ENCODE measurements at regions not wholly inside any gene's neighbourhood (a gene's known extent, or its start where the extent isn't known, plus 50 kb on each side); places are given as distances from the start of the nearest gene placed in this dataset.

DNA sequence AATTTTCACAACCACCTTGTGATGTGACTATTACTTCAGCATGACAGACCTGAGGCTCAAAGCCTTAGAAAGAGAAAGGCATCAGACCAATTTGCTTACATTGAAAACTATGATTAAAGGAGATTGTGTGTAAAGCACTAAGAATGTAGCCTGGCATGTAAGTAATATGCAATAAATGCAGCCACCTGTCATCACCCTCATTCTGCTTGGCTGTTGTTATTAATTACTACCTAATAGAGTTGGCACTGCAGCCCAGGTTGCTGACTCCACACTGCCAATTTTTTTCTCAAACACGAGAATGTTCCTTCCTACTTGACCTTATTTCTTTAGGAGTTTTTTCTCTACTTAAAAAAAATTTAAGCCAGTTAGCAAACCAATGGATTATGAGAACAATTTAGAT lies 61.2 kb upstream of the NPVF start:
- no peak overlapping the region for H3K4me3 ChIP-seq (ENCODE audit: insufficient read depth, low read depth, low read length)
- Mint-ChIP-seq H3K4me1 (ENCODE audit: low read depth, unreplicated experiment) (no peaks in the 10 kb centered on the region), H3K27me3 (ENCODE audit: low read depth, unreplicated experiment) (peaks cover 7% of the 10 kb centered on the region), H3K4me3 (ENCODE audit: unreplicated experiment) (no peak overlapping the region), H3K27ac (ENCODE audit: unreplicated experiment) (no peak overlapping the region), H3K9me3 (ENCODE audit: unreplicated experiment) (no peaks in the 10 kb centered on the region), H3K36me3 (ENCODE audit: low read depth, unreplicated experiment) (no peaks in the 10 kb centered on the region)
- no peak overlapping the region for H3K27ac ChIP-seq (ENCODE audit: low read depth, low read length)
- H3K9ac ChIP-seq (ENCODE audit: low read length): no peak overlapping the region
- no peak overlapping the region for H3K4me2 ChIP-seq (ENCODE audit: low read length)
- no peaks in the 10 kb centered on the region for H3K27me3 ChIP-seq (ENCODE audit: insufficient read depth, low read length)
- FAIRE-seq (no peak), DNase-seq (ENCODE audit: low read depth) (no peak)
- H3K79me2 ChIP-seq (ENCODE audit: insufficient read depth, low read length): no peaks in the 10 kb centered on the region
- H4K20me1 ChIP-seq (ENCODE audit: insufficient read depth, low read length): no peaks in the 10 kb centered on the region
- H3K4me1 ChIP-seq (ENCODE audit: insufficient read depth, low read length): no peaks in the 10 kb centered on the region
- H3K9me3 ChIP-seq (ENCODE audit: insufficient read depth, low read depth, low read length): no peaks in the 10 kb centered on the region
- no peak overlapping the region for H2AFZ ChIP-seq (ENCODE audit: low read depth, low read length)
- no peak for TF ChIP-seq CTCF (IDR thresholded peaks at IDR 0.05; ENCODE audit: insufficient read depth, low read depth, low read length)
- no peak for TF ChIP-seq EZH2 (IDR thresholded peaks at IDR 0.05; ENCODE audit: insufficient read depth, low read length)
- H3K36me3 ChIP-seq (ENCODE audit: insufficient read depth, low read length): no peaks in the 10 kb centered on the region

DNA sequence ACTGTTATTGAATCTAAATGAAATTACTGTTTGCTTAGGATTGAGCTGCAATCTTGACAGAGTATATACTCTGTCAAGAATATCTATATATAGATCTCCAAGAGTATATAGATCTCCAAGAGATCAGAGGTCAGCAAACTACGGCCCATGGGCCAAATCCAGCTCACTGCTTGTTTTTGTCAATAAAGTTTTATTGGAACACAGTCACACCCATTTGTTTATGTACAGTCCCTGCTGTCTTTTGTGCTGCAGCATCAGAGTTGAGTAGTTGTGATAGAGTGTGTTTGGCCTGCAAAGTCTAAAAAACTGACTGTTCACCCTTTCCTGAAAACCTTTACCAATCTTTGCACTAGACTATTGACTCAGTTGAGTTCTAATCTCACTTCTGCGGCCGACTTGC lies 66.3 kb upstream of the NPVF start:
- FAIRE-seq (no peak), DNase-seq (ENCODE audit: low read depth) (no peak)
- Mint-ChIP-seq H3K36me3 (ENCODE audit: low read depth, unreplicated experiment) (no peaks in the 10 kb centered on the region), H3K4me1 (ENCODE audit: low read depth, unreplicated experiment) (no peaks in the 10 kb centered on the region), H3K9me3 (ENCODE audit: unreplicated experiment) (no peaks in the 10 kb centered on the region), H3K27me3 (ENCODE audit: low read depth, unreplicated experiment) (peaks cover 3% of the 10 kb centered on the region), H3K4me3 (ENCODE audit: unreplicated experiment) (no peak overlapping the region), H3K27ac (ENCODE audit: unreplicated experiment) (no peak overlapping the region)
- Histone ChIP-seq H3K36me3 (ENCODE audit: insufficient read depth, low read length) (no peaks in the 10 kb centered on the region), H3K4me2 (ENCODE audit: low read length) (no peak overlapping the region), H3K27me3 (ENCODE audit: insufficient read depth, low read length) (no peaks in the 10 kb centered on the region), H4K20me1 (ENCODE audit: insufficient read depth, low read length) (no peaks in the 10 kb centered on the region), H2AFZ (ENCODE audit: low read depth, low read length) (no peak overlapping the region), H3K27ac (ENCODE audit: low read depth, low read length) (no peak overlapping the region), H3K4me3 (ENCODE audit: insufficient read depth, low read depth, low read length) (no peak overlapping the region), H3K9me3 (ENCODE audit: insufficient read depth, low read depth, low read length) (no peaks in the 10 kb centered on the region), H3K4me1 (ENCODE audit: insufficient read depth, low read length) (no peaks in the 10 kb centered on the region), H3K79me2 (ENCODE audit: insufficient read depth, low read length) (no peaks in the 10 kb centered on the region), H3K9ac (ENCODE audit: low read length) (no peak overlapping the region)
- no peak for TF ChIP-seq EZH2 (IDR thresholded peaks at IDR 0.05; ENCODE audit: insufficient read depth, low read length)
- no peak for TF ChIP-seq CTCF (IDR thresholded peaks at IDR 0.05; ENCODE audit: insufficient read depth, low read depth, low read length)

DNA sequence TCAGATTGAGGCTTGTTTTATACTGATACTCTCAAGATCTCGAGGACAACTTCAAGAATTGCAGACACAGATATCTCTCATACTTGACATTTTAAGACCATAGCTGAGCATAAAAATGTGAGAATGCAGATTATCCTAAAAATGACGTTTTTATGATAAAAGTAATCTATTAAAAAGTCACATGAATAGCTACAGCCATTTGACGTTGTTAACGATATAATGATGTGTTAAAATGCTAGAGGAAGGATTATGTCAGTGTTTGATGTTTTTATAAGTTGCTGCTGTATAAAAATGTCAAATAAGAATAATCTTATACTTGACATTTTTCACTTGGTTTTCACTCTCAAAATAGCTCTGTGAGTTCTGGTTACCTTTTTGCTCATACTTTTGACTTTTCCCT lies 67.1 kb upstream of the NPVF start:
- Histone ChIP-seq H3K79me2 (ENCODE audit: insufficient read depth, low read length) (no peaks in the 10 kb centered on the region), H3K27me3 (ENCODE audit: insufficient read depth, low read length) (no peaks in the 10 kb centered on the region), H3K27ac (ENCODE audit: low read depth, low read length) (no peak overlapping the region), H3K9ac (ENCODE audit: low read length) (no peak overlapping the region), H3K4me1 (ENCODE audit: insufficient read depth, low read length) (no peaks in the 10 kb centered on the region), H3K4me3 (ENCODE audit: insufficient read depth, low read depth, low read length) (no peak overlapping the region), H3K4me2 (ENCODE audit: low read length) (no peak overlapping the region), H3K36me3 (ENCODE audit: insufficient read depth, low read length) (no peaks in the 10 kb centered on the region), H4K20me1 (ENCODE audit: insufficient read depth, low read length) (no peaks in the 10 kb centered on the region), H3K9me3 (ENCODE audit: insufficient read depth, low read depth, low read length) (no peaks in the 10 kb centered on the region), H2AFZ (ENCODE audit: low read depth, low read length) (no peak overlapping the region)
- H3K4me1 Mint-ChIP-seq (ENCODE audit: low read depth, unreplicated experiment): no peaks in the 10 kb centered on the region
- DNase-seq (ENCODE audit: low read depth): no peak
- H3K9me3 Mint-ChIP-seq (ENCODE audit: unreplicated experiment): no peaks in the 10 kb centered on the region
- peaks cover 3% of the 10 kb centered on the region for H3K27me3 Mint-ChIP-seq (ENCODE audit: low read depth, unreplicated experiment)
- TF ChIP-seq EZH2 (IDR thresholded peaks at IDR 0.05; ENCODE audit: insufficient read depth, low read length) (no peak), CTCF (IDR thresholded peaks at IDR 0.05; ENCODE audit: insufficient read depth, low read depth, low read length) (no peak)
- no peaks in the 10 kb centered on the region for H3K36me3 Mint-ChIP-seq (ENCODE audit: low read depth, unreplicated experiment)
- H3K4me3 Mint-ChIP-seq (ENCODE audit: unreplicated experiment): no peak overlapping the region
- no peak overlapping the region for H3K27ac Mint-ChIP-seq (ENCODE audit: unreplicated experiment)
- FAIRE-seq: no peak

All from astrocyte (in vitro differentiated cells and primary cell).